CD4-positive, alpha-beta T cell (primary cell): ENCODE measurements at regions not wholly inside any gene's neighbourhood (a gene's known extent, or its start where the extent isn't known, plus 50 kb on each side); places are given as distances from the start of the nearest gene placed in this dataset.

ENCODE experiments used
- ATAC-seq: fragments of 200-7000 bp; cut with Tn5 transposase; one replicate; pipeline ENCODE4 v1.10.0; 2022; ENCODE audit warnings: mild to moderate bottlenecking; ENCODE audit not compliant: poor library complexity
- CTCF ChIA-PET: fragments of 350-600 bp; sonication (Branson Sonifier 250); formaldehyde crosslinking; loops from one replicate; lab custom pipeline; 2021; ENCODE audit warnings: antibody characterized with exemption, inconsistent platforms; lab: Charles Lee
- POLR2A ChIA-PET: fragments of 350-600 bp; sonication (Branson Sonifier 250); formaldehyde crosslinking; loops from one replicate; lab custom pipeline; 2021; ENCODE audit warnings: antibody characterized with exemption, inconsistent platforms; lab: Charles Lee
- DNase-seq, 14 experiments: peaks; one replicate each; pipeline ENCODE4 v3.0.0-alpha.2; 2013 to 2020; ENCODE audit warnings: mixed read lengths in 2 of 14
- H3K27ac ChIP-seq, 2 donors: one replicate each; pipeline versions ENCODE4 v1.5.1 to v1.7.0; 2013; ENCODE audit warnings: low read length in 2 of 2, low read depth in 1 of 2, mild to moderate bottlenecking in 1 of 2
- H3K27me3 ChIP-seq, 2 experiments: 1 replicate in 1 of 2; 2 replicates in 1 of 2; pipeline versions ENCODE4 v1.6.1 to v1.7.0; 2013; ENCODE audit warnings: low read length in 2 of 2, control low read depth in 1 of 2, mild to moderate bottlenecking in 1 of 2, moderate library complexity in 1 of 2; ENCODE audit not compliant: insufficient read depth in 2 of 2, control insufficient read depth in 1 of 2
- H3K36me3 ChIP-seq: one replicate; pipeline ENCODE4 v1.6.1; 2013; ENCODE audit warnings: low read length, control low read depth; ENCODE audit not compliant: insufficient read depth
- H3K4me1 ChIP-seq: one replicate; pipeline ENCODE4 v1.6.1; 2013; ENCODE audit warnings: low read length, control low read depth; ENCODE audit not compliant: insufficient read depth
- H3K4me3 ChIP-seq: one replicate; pipeline ENCODE4 v1.5.1; 2013; ENCODE audit warnings: mild to moderate bottlenecking, low read length, moderate library complexity
- H3K9me3 ChIP-seq, 2 experiments: 1 replicate in 1 of 2; 2 replicates in 1 of 2; pipeline versions ENCODE4 v1.6.1 to v1.7.0; 2013; ENCODE audit warnings: low read length in 2 of 2, mild to moderate bottlenecking in 2 of 2, control low read depth in 1 of 2, moderate library complexity in 1 of 2; ENCODE audit not compliant: control insufficient read depth in 1 of 2, insufficient read depth in 1 of 2
- H3K27ac Mint-ChIP-seq: one replicate; pipeline ENCODE4 v1.8.0; 2020; ENCODE audit warnings: mixed read lengths
- H3K27me3 Mint-ChIP-seq: one replicate; pipeline ENCODE4 v1.8.0; 2021; ENCODE audit warnings: mixed read lengths
- H3K36me3 Mint-ChIP-seq: one replicate; pipeline ENCODE4 v1.8.0; 2021; ENCODE audit warnings: low read depth, mixed read lengths
- H3K4me1 Mint-ChIP-seq: one replicate; pipeline ENCODE4 v1.8.0; 2021; ENCODE audit warnings: low read depth, mixed read lengths
- H3K4me3 Mint-ChIP-seq: one replicate; pipeline ENCODE4 v1.8.0; 2020; ENCODE audit warnings: mild to moderate bottlenecking, mixed read lengths
- H3K9me3 Mint-ChIP-seq: one replicate; pipeline ENCODE4 v1.8.0; 2020; ENCODE audit warnings: mixed read lengths
- CTCF ChIP-seq: fragments of 200-600 bp; IDR thresholded peaks from one replicate; pipeline ENCODE4 v1.8.0; 2022; ENCODE audit warnings: antibody characterized with exemption, mild to moderate bottlenecking
- intact Hi-C, 2 experiments: fragments of 100-400 bp; cut with DNase I in 1 of 2; cut with micrococcal nuclease in 1 of 2; formaldehyde crosslinking; loops; one replicate each; pipeline versions ENCODE4 v1.15.1 to v1.9.0; 2023 to 2025; cut with DNase I, micrococcal nuclease

- Histone ChIP-seq H3K4me3 (no peak overlapping the region), H3K27ac (no peak overlapping the region), H3K4me1 (no peaks in the 10 kb centered on the region), H3K36me3 (no peaks in the 10 kb centered on the region), H3K27me3 (no peaks in the 10 kb centered on the region), H3K9me3 (peaks cover 0 to 5% of the 10 kb centered on the region in 2 experiments)
- peaks cover 4% of the 10 kb centered on the region for H3K9me3 Mint-ChIP-seq
- CTCF ChIA-PET, result no interaction called here
- H3K4me3 Mint-ChIP-seq, result no peak overlapping the region
- POLR2A ChIA-PET, result no interaction called here
- no peak for DNase-seq
- no peak for ATAC-seq
- no peaks in the 10 kb centered on the region for H3K27me3 Mint-ChIP-seq
- no peak for TF ChIP-seq CTCF
- no peak overlapping the region for H3K27ac Mint-ChIP-seq
- no peaks in the 10 kb centered on the region for H3K36me3 Mint-ChIP-seq
- H3K4me1 Mint-ChIP-seq, result no peaks in the 10 kb centered on the region
- intact Hi-C loops, result no loop called here
These were observed 389.9 kb upstream of the SOX9 start for GRCh38 chr17:71730871-71731270.

- Histone ChIP-seq H3K27ac (no peak overlapping the region), H3K27me3 (no peaks in the 10 kb centered on the region), H3K9me3 (no peaks in the 10 kb centered on the region), H3K36me3 (no peaks in the 10 kb centered on the region), H3K4me1 (no peaks in the 10 kb centered on the region), H3K4me3 (no peak overlapping the region)
- intact Hi-C loops, result no loop called here
- Mint-ChIP-seq H3K27ac (no peak overlapping the region), H3K36me3 (no peaks in the 10 kb centered on the region), H3K4me3 (no peak overlapping the region), H3K4me1 (no peaks in the 10 kb centered on the region), H3K27me3 (no peaks in the 10 kb centered on the region), H3K9me3 (peaks cover 3% of the 10 kb centered on the region)
- DNase-seq (no peak), ATAC-seq (no peak)
- TF ChIP-seq CTCF, result no peak
- ChIA-PET POLR2A (no interaction called here), CTCF (no interaction called here)
These were observed 384.9 kb upstream of the SOX9 start for GRCh38 chr17:71735893-71736292.

GRCh38 chr17:71740866-71741265 lies 380.0 kb upstream of the SOX9 start:
- CTCF ChIA-PET, result no interaction called here
- Histone ChIP-seq H3K27ac (no peak overlapping the region), H3K9me3 (no peaks in the 10 kb centered on the region), H3K4me1 (no peaks in the 10 kb centered on the region), H3K36me3 (no peaks in the 10 kb centered on the region), H3K4me3 (no peak overlapping the region), H3K27me3 (no peaks in the 10 kb centered on the region)
- peaks cover 2% of the 10 kb centered on the region for H3K9me3 Mint-ChIP-seq
- no peak for DNase-seq
- ATAC-seq, result no peak
- POLR2A ChIA-PET, result no interaction called here
- H3K4me3 Mint-ChIP-seq, result no peak overlapping the region
- intact Hi-C loops, result no loop called here
- H3K4me1 Mint-ChIP-seq, result no peaks in the 10 kb centered on the region
- H3K27ac Mint-ChIP-seq, result no peak overlapping the region
- TF ChIP-seq CTCF, result no peak
- H3K27me3 Mint-ChIP-seq, result no peaks in the 10 kb centered on the region
- no peaks in the 10 kb centered on the region for H3K36me3 Mint-ChIP-seq
